Thyroid gland (tissue), 4 donors: ENCODE measurements at regions not wholly inside any gene's neighbourhood (a gene's known extent, or its start where the extent isn't known, plus 50 kb on each side); places are given as distances from the start of the nearest gene placed in this dataset.
"Not testable (repeated sequence)": the region's sequence is repeated elsewhere in the genome, so short reads cannot be mapped to it uniquely, and the experiment has no call there.

Experiments used
- DNase-seq, 2 donors: peaks; one replicate each; pipeline ENCODE4 v3.0.0-alpha.2; 2019
- H3K27ac ChIP-seq, 3 donors: fragments of 200-600 bp; sonication (generic); 1 replicate in 2 of 3; 2 replicates in 1 of 3; pipeline ENCODE4 v1.5.1; 2016 to 2019; ENCODE audit warnings: mild to moderate bottlenecking in 1 of 3, moderate library complexity in 1 of 3
- H3K27me3 ChIP-seq: fragments of 200-600 bp; sonication (generic); one replicate; pipeline ENCODE4 v1.5.1; 2019
- H3K36me3 ChIP-seq, 2 donors: fragments of 200-600 bp; sonication (generic); one replicate each; pipeline ENCODE4 v1.5.1; 2016 to 2019
- H3K4me1 ChIP-seq, 2 donors: fragments of 200-600 bp; sonication (generic); one replicate each; pipeline ENCODE4 v1.5.1; 2017 to 2019
- H3K4me3 ChIP-seq, 3 donors: fragments of 200-600 bp; sonication (generic); replicated peaks in 1 of 3; 1 replicate in 2 of 3; 2 replicates in 1 of 3; pipeline ENCODE4 v1.5.1; 2016; ENCODE audit warnings: mild to moderate bottlenecking in 1 of 3
- H3K9me3 ChIP-seq: fragments of 200-600 bp; sonication (generic); one replicate; pipeline ENCODE4 v1.5.1; 2017
- POLR2A ChIP-seq, 2 donors: fragments of 450-650 bp; IDR thresholded peaks; one replicate each; pipeline ENCODE4 v1.6.1; 2017; ENCODE audit warnings: antibody characterized with exemption in 2 of 2, mild to moderate bottlenecking in 2 of 2, moderate library complexity in 1 of 2
- WGBS, 2 donors: methylation state at CpG; one replicate each; pipeline ENCODE4 v1.1.5; 2017; 5-methylcytosine and 5-hydroxymethylcytosine counted together
- intact Hi-C: fragments of 100-400 bp; cut with DNase I; formaldehyde crosslinking; loops from one replicate; pipeline ENCODE4 v1.15.1; 2023
- TF ChIP-seq, protein P1 (sequence below), 6 experiments: fragments of 200-600 bp in 3 of 6; fragments of 450-650 bp in 3 of 6; sonication (generic) in 3 of 6; IDR thresholded peaks; one replicate each; pipeline ENCODE4 v1.5.1; 2016 to 2019; ENCODE audit warnings: antibody characterized with exemption in 6 of 6, mild to moderate bottlenecking in 2 of 6, inconsistent platforms in 1 of 6, moderate library complexity in 1 of 6

DNA sequence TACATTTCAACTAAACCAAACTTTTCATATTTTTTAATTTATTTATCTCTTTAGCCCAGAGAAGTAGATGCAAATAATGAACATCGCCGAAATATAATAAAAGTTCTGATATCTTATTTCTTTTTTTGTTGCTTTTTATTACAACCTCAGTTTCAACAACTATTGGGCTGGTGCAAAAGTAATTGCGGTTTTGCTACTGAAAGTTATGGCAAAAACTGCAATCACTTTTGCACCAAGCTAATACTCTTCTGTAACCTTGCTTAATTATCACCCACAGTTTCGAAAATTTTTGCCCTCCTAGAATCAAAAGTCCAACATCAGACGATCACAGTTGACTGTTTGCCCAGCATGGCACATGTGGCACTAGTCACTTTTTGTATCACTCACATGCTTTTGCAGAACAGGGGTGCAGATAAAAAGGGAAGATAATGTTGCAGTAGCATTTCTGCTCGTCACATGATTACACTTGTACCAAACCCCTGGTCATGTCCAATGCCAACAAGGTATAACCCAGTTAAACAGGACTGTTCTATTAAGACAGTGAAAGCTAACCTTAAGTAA, 242.4 kb upstream of the GALNT5 start:
- Histone ChIP-seq H3K4me1 (no peaks in the 10 kb centered on the region), H3K4me3 (no peak overlapping the region), H3K27me3 (no peaks in the 10 kb centered on the region), H3K36me3 (no peaks in the 10 kb centered on the region), H3K27ac (no peak overlapping the region), H3K9me3 (no peaks in the 10 kb centered on the region)
- 88 to 89% methylated on average over 6 of the region's 6 CpGs for WGBS, 2 donors
- intact Hi-C loops, result no loop called here
- DNase-seq, result no peak
- TF ChIP-seq POLR2A (IDR thresholded peaks at IDR 0.05), result no peak
- TF ChIP-seq, protein P1, sequence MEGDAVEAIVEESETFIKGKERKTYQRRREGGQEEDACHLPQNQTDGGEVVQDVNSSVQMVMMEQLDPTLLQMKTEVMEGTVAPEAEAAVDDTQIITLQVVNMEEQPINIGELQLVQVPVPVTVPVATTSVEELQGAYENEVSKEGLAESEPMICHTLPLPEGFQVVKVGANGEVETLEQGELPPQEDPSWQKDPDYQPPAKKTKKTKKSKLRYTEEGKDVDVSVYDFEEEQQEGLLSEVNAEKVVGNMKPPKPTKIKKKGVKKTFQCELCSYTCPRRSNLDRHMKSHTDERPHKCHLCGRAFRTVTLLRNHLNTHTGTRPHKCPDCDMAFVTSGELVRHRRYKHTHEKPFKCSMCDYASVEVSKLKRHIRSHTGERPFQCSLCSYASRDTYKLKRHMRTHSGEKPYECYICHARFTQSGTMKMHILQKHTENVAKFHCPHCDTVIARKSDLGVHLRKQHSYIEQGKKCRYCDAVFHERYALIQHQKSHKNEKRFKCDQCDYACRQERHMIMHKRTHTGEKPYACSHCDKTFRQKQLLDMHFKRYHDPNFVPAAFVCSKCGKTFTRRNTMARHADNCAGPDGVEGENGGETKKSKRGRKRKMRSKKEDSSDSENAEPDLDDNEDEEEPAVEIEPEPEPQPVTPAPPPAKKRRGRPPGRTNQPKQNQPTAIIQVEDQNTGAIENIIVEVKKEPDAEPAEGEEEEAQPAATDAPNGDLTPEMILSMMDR (IDR thresholded peaks at IDR 0.05), result no peak

DNA sequence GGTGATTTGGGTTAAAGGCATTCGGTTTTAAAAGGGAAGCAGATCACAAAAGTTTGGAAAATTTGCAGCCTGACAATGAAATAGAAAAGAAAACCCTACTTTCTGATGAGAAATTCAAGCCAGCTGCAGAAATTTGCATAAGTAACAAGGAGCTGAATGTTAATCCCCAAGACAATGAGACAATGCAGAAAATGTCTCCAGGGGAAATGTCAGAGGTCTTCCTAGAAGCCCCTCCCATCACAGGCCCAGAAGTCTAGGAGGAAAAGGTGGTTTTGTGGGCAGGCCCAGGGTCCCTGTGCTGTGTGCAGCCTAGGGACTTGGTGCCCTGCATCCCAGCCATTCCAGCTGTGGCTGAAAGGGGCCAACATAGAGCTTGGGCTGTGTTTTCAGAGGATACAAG, 234.2 kb upstream of the GALNT5 start:
- H3K27ac ChIP-seq, H3K4me1 ChIP-seq, H3K27me3 ChIP-seq, DNase-seq, H3K4me3 ChIP-seq, intact Hi-C loops, H3K9me3 ChIP-seq, H3K36me3 ChIP-seq: not testable (repeated sequence)
- 85 to 86% methylated on average over 1 of the region's 1 CpG for WGBS, 2 donors

DNA sequence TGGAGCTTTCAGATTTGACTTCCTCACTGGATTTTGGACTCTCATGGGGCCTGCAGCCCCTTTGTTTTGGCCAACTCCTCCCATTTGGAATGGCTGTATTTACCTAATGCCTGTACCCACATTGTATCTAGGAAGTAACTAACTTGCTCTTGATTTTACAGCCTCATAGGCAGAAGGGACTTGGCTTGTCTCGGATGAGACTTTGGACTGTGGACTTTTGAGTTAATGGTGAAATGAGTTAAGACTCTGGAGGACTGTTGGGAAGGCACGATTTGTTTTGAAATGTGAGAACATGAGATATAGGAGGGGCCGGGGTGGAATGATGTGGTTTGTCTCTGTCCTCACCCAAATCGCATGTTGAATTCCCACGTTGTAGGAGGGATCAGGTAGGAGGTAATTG, 233.4 kb upstream of the GALNT5 start:
- no peak for DNase-seq
- Histone ChIP-seq H3K27ac (no peak overlapping the region), H3K4me1 (no peaks in the 10 kb centered on the region), H3K36me3 (no peaks in the 10 kb centered on the region), H3K4me3 (no peak overlapping the region), H3K9me3 (no peaks in the 10 kb centered on the region), H3K27me3 (no peaks in the 10 kb centered on the region)
- intact Hi-C loops, result no loop called here
- no peak for TF ChIP-seq POLR2A (IDR thresholded peaks at IDR 0.05)
- TF ChIP-seq, protein P1 (IDR thresholded peaks at IDR 0.05), result no peak
- 86 to 87% methylated on average over 5 of the region's 5 CpGs for WGBS, 2 donors

DNA sequence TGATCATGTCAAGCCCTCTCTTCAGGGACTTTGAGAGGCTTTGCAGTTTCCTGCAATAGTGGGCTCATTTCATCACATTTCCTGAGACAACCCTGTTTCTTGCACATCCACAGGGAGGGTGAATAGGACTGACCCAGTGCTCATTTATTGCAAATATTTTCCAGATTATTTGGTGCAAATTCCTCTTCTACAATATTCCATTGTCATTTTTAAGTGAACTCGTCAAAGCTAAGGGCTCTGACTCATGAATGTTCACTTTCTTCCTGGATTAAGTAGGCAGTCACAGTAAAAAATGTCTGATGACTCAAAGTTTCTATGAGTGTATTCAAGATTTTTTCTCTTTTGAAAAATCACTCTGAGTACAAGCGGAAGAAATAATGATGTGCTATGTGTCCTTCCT, 225.5 kb upstream of the GALNT5 start:
- no peak overlapping the region for H3K4me3 ChIP-seq
- no peaks in the 10 kb centered on the region for H3K27me3 ChIP-seq
- H3K4me1 ChIP-seq, result no peaks in the 10 kb centered on the region
- DNase-seq, result no peak
- WGBS, 2 donors, result 66 to 77% methylated on average over 2 of the region's 2 CpGs
- intact Hi-C loops, result no loop called here
- no peaks in the 10 kb centered on the region for H3K36me3 ChIP-seq
- H3K27ac ChIP-seq, result no peak overlapping the region
- TF ChIP-seq, protein P1 (IDR thresholded peaks at IDR 0.05), result no peak
- no peak for TF ChIP-seq POLR2A (IDR thresholded peaks at IDR 0.05)
- H3K9me3 ChIP-seq, result no peaks in the 10 kb centered on the region

DNA sequence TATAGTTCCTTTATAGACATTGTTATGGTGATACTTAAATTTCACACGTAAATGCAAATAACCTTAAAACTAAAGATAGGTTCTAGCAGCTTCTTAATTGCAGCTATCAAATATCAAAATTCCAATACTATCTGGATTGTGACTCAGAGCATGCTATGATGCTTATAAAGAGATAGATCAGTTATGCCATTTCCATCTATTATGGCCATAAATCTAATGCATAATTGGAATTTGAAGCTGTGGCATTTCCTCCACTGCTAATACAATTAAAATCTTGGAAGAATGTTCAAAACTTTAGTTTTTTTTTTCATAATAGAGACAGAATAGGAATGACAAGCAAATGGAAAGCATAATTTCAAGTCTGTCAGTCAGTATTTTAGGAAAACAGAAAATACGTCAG, 220.8 kb upstream of the GALNT5 start:
- Histone ChIP-seq H3K4me3 (no peak overlapping the region), H3K4me1 (no peaks in the 10 kb centered on the region), H3K9me3 (no peaks in the 10 kb centered on the region), H3K27me3 (no peaks in the 10 kb centered on the region), H3K27ac (no peak overlapping the region), H3K36me3 (no peaks in the 10 kb centered on the region)
- 83 to 86% methylated on average over 2 of the region's 2 CpGs for WGBS, 2 donors
- intact Hi-C loops, result no loop called here
- no peak for DNase-seq
- TF ChIP-seq, protein P1 (IDR thresholded peaks at IDR 0.05), result no peak
- TF ChIP-seq POLR2A (IDR thresholded peaks at IDR 0.05), result no peak

DNA sequence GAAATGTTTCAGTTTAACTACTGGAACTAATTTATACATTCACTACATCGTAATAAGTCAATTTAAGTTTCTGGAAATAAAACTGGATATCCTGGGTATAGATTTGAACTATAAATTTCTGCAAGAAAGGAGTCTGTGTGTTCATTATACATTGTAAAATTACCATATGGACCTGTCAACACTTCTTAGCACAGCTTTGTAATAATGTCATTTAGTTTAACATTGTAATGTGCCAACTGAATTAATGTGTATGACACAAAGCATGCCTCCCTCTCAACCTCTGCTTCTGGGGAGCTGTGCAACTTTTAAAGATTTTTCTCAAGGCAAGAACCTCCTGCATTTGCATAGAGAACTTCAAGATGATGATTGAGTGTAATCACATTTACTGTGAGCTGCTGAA, 213.7 kb upstream of the GALNT5 start:
- no peak overlapping the region for H3K27ac ChIP-seq
- H3K27me3 ChIP-seq, result no peaks in the 10 kb centered on the region
- WGBS, 2 donors, result 79 to 81% methylated on average over 1 of the region's 1 CpG
- H3K4me3 ChIP-seq, result no peak overlapping the region
- H3K36me3 ChIP-seq, result no peaks in the 10 kb centered on the region
- intact Hi-C loops, result no loop called here
- TF ChIP-seq, protein P1 (IDR thresholded peaks at IDR 0.05), result no peak
- no peak for TF ChIP-seq POLR2A (IDR thresholded peaks at IDR 0.05)
- DNase-seq, result no peak
- no peaks in the 10 kb centered on the region for H3K4me1 ChIP-seq
- H3K9me3 ChIP-seq, result no peaks in the 10 kb centered on the region
